Nephron (organoid): ENCODE measurements at regions not wholly inside any gene's neighbourhood (a gene's known extent, or its start where the extent isn't known, plus 50 kb on each side); places are given as distances from the start of the nearest gene placed in this dataset.

Source experiments
- H3K27ac Mint-ChIP-seq, 3 experiments: 2 replicates each; pipeline ENCODE4 v1.8.0; 2020; ENCODE audit warnings: mixed read lengths in 3 of 3, mild to moderate bottlenecking in 2 of 3, moderate library complexity in 1 of 3
- H3K27me3 Mint-ChIP-seq: 2 replicates; pipeline ENCODE4 v1.8.0; 2021; ENCODE audit warnings: low read depth, mild to moderate bottlenecking, moderate library complexity, mixed read lengths
- H3K36me3 Mint-ChIP-seq: 2 replicates; pipeline ENCODE4 v1.8.0; 2020; ENCODE audit warnings: low read depth, mixed read lengths
- H3K4me1 Mint-ChIP-seq: 2 replicates; pipeline ENCODE4 v1.8.0; 2020; ENCODE audit warnings: mixed read lengths
- H3K4me3 Mint-ChIP-seq, 3 experiments: 2 replicates each; pipeline ENCODE4 v1.8.0; 2020; ENCODE audit warnings: mild to moderate bottlenecking in 3 of 3, mixed read lengths in 3 of 3, moderate library complexity in 2 of 3
- H3K9me3 Mint-ChIP-seq: 2 replicates; pipeline ENCODE4 v1.8.0; 2020; ENCODE audit warnings: mixed read lengths
- CTCF ChIP-seq, 3 experiments: fragments of 200-600 bp; sonication (generic); IDR thresholded peaks; one replicate each; pipeline ENCODE4 v1.5.0; 2021; ENCODE audit warnings: antibody characterized with exemption in 3 of 3; ENCODE audit not compliant: unreplicated experiment in 3 of 3

GRCh38 chr5:5933651-5934050 is 444.7 kb downstream of the MED10 start:
- H3K27me3 Mint-ChIP-seq = no peaks in the 10 kb centered on the region
- no peak overlapping the region for H3K4me3 Mint-ChIP-seq
- peaks cover 8% of the 10 kb centered on the region for H3K4me1 Mint-ChIP-seq
- no peaks in the 10 kb centered on the region for H3K36me3 Mint-ChIP-seq
- no peaks in the 10 kb centered on the region for H3K9me3 Mint-ChIP-seq
- H3K27ac Mint-ChIP-seq = no peak overlapping the region
- no peak for TF ChIP-seq CTCF (IDR thresholded peaks at IDR 0.05; ENCODE audit: unreplicated experiment in 3 of 3)

- no peaks in the 10 kb centered on the region for H3K9me3 Mint-ChIP-seq
- no peak for TF ChIP-seq CTCF (IDR thresholded peaks at IDR 0.05; ENCODE audit: unreplicated experiment in 3 of 3)
- H3K4me1 Mint-ChIP-seq = peaks cover 8% of the 10 kb centered on the region
- H3K27me3 Mint-ChIP-seq = peaks cover under 1% of the 10 kb centered on the region
- H3K27ac Mint-ChIP-seq = no peak overlapping the region
- no peak overlapping the region for H3K4me3 Mint-ChIP-seq
- H3K36me3 Mint-ChIP-seq = no peaks in the 10 kb centered on the region
These were observed 445.5 kb downstream of the MED10 start for GRCh38 chr5:5932824-5933223.

GRCh38 chr5:5930561-5930960 is 447.8 kb downstream of the MED10 start:
- H3K27ac Mint-ChIP-seq = no peak overlapping the region
- no peak for TF ChIP-seq CTCF (IDR thresholded peaks at IDR 0.05; ENCODE audit: unreplicated experiment in 3 of 3)
- H3K27me3 Mint-ChIP-seq = peaks cover 5% of the 10 kb centered on the region
- no peaks in the 10 kb centered on the region for H3K36me3 Mint-ChIP-seq
- H3K4me1 Mint-ChIP-seq = peaks cover 8% of the 10 kb centered on the region
- H3K9me3 Mint-ChIP-seq = no peaks in the 10 kb centered on the region
- H3K4me3 Mint-ChIP-seq = no peak overlapping the region

GRCh38 chr5:5929291-5930020 is 448.9 kb downstream of the MED10 start:
- H3K27me3 Mint-ChIP-seq = peaks cover 10% of the 10 kb centered on the region
- H3K4me1 Mint-ChIP-seq = peaks cover 8% of the 10 kb centered on the region
- no peak overlapping the region for H3K27ac Mint-ChIP-seq
- no peak for TF ChIP-seq CTCF (IDR thresholded peaks at IDR 0.05; ENCODE audit: unreplicated experiment in 3 of 3)
- no peaks in the 10 kb centered on the region for H3K36me3 Mint-ChIP-seq
- H3K4me3 Mint-ChIP-seq = no peak overlapping the region
- no peaks in the 10 kb centered on the region for H3K9me3 Mint-ChIP-seq

- no peak overlapping the region for H3K27ac Mint-ChIP-seq
- H3K36me3 Mint-ChIP-seq = no peaks in the 10 kb centered on the region
- H3K4me1 Mint-ChIP-seq = peaks cover 8% of the 10 kb centered on the region
- H3K27me3 Mint-ChIP-seq = peaks cover 10% of the 10 kb centered on the region
- H3K9me3 Mint-ChIP-seq = no peaks in the 10 kb centered on the region
- TF ChIP-seq CTCF (IDR thresholded peaks at IDR 0.05; ENCODE audit: unreplicated experiment in 3 of 3) = no peak
- H3K4me3 Mint-ChIP-seq = no peak overlapping the region
These were observed 453.2 kb downstream of the MED10 start for GRCh38 chr5:5925191-5925590.

GRCh38 chr5:5919411-5919810 is 458.9 kb downstream of the MED10 start:
- Mint-ChIP-seq H3K4me3 (no peak overlapping the region), H3K4me1 (no peaks in the 10 kb centered on the region), H3K27ac (no peak overlapping the region), H3K9me3 (no peaks in the 10 kb centered on the region), H3K27me3 (peaks cover 6% of the 10 kb centered on the region), H3K36me3 (no peaks in the 10 kb centered on the region)
- no peak for TF ChIP-seq CTCF (IDR thresholded peaks at IDR 0.05; ENCODE audit: unreplicated experiment in 3 of 3)
